Inferior parietal cortex (tissue), 1 donor: ENCODE measurements at regions not wholly inside any gene's neighbourhood (a gene's known extent, or its start where the extent isn't known, plus 50 kb on each side); places are given as distances from the start of the nearest gene placed in this dataset.

ENCODE experiments used
- DNase-seq: peaks from one replicate; pipeline ENCODE4 v3.0.0-alpha.2; 2016; ENCODE audit errors: extremely low spot score

- no peak for DNase-seq
Observed at GRCh38 chr3:25000971-25001591, 427.0 kb upstream of the RARB start.

- DNase-seq = no peak
Observed at GRCh38 chr3:25002052-25002451, 426.0 kb upstream of the RARB start.

- DNase-seq = no peak
Observed at GRCh38 chr3:25007974-25008658, 419.9 kb upstream of the RARB start.

- DNase-seq = no peak
Observed at GRCh38 chr3:25009665-25010064, 418.4 kb upstream of the RARB start.

- no peak for DNase-seq
Observed at GRCh38 chr3:25015599-25015998, 412.5 kb upstream of the RARB start.

- DNase-seq = no peak
Observed at GRCh38 chr3:25018909-25019308, 409.2 kb upstream of the RARB start.

- no peak for DNase-seq
Observed at GRCh38 chr3:25019506-25019905, 408.6 kb upstream of the RARB start.

- DNase-seq = peak; percentile 17
Observed at GRCh38 chr3:25021816-25022215, 406.2 kb upstream of the RARB start.

GRCh38 chr3:25023876-25024275 is 404.2 kb upstream of the RARB start:
- DNase-seq = no peak

- no peak for DNase-seq
Observed at GRCh38 chr3:25025236-25025635, 402.8 kb upstream of the RARB start.

GRCh38 chr3:25027650-25028049 is 400.4 kb upstream of the RARB start:
- no peak for DNase-seq

GRCh38 chr3:25029820-25030219 is 398.2 kb upstream of the RARB start:
- no peak for DNase-seq

GRCh38 chr3:25032344-25032743 is 395.7 kb upstream of the RARB start:
- no peak for DNase-seq

- peak; percentile 65 for DNase-seq
Observed at GRCh38 chr3:25033407-25034029, 394.5 kb upstream of the RARB start.

GRCh38 chr3:25035526-25035925 is 392.5 kb upstream of the RARB start:
- DNase-seq = no peak

GRCh38 chr3:25036633-25037032 is 391.4 kb upstream of the RARB start:
- no peak for DNase-seq

- DNase-seq = no peak
Observed at GRCh38 chr3:25037049-25037547, 391.0 kb upstream of the RARB start.

- no peak for DNase-seq
Observed at GRCh38 chr3:25038271-25038670, 389.8 kb upstream of the RARB start.

- no peak for DNase-seq
Observed at GRCh38 chr3:25038922-25039321, 389.1 kb upstream of the RARB start.

- DNase-seq = no peak
Observed at GRCh38 chr3:25040748-25041147, 387.3 kb upstream of the RARB start.

GRCh38 chr3:25041871-25042584 is 386.0 kb upstream of the RARB start:
- no peak for DNase-seq

GRCh38 chr3:25043177-25043576 is 384.9 kb upstream of the RARB start:
- no peak for DNase-seq
